PC-3 (cell line): ENCODE measurements at regions not wholly inside any gene's neighbourhood (a gene's known extent, or its start where the extent isn't known, plus 50 kb on each side); places are given as distances from the start of the nearest gene placed in this dataset.
"Not testable (repeated sequence)": the region's sequence is repeated elsewhere in the genome, so short reads cannot be mapped to it uniquely, and the experiment has no call there.

ENCODE experiments used
- EZH2 ChIP-seq: fragments of 300-600 bp; sonication (generic); IDR thresholded peaks from one replicate; pipeline ENCODE4 v1.6.1; 2017; ENCODE audit warnings: antibody characterized with exemption, mild to moderate bottlenecking, low read length; ENCODE audit not compliant: unreplicated experiment
- EZH2phosphoT487 ChIP-seq: fragments of 300-600 bp; sonication (generic); IDR thresholded peaks from 2 replicates; pipeline ENCODE4 v1.6.1; 2018; ENCODE audit warnings: mild to moderate bottlenecking, antibody characterized with exemption, low read length, borderline replicate concordance
- TF ChIP-seq, protein P1 (sequence below): fragments of 300-600 bp; sonication (generic); conservative IDR thresholded peaks from 2 replicates; pipeline ENCODE4 v1.5.1; 2017; ENCODE audit warnings: antibody characterized with exemption, low read depth, mild to moderate bottlenecking, low read length

DNA sequence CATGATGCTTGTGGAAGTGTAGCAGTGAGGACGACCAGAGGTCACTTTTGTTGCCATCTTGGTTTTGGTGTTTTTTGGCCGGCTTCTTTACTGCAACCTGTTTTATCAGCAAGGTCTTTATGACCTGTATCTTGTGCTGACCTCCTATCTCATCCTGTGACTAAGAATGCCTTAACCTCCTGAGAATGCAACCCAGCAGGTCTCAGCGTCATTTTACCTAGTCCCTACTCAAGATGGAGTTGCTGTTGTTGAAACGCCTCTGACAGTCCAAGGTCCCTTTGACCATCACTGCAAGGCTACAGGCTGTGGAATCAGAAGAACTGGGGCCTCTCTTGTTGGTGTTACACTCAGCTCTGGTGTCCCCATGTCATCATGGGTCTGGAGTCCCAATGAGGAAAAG, 61.5 kb upstream of the ADRA1D start:
- TF ChIP-seq, protein P1, sequence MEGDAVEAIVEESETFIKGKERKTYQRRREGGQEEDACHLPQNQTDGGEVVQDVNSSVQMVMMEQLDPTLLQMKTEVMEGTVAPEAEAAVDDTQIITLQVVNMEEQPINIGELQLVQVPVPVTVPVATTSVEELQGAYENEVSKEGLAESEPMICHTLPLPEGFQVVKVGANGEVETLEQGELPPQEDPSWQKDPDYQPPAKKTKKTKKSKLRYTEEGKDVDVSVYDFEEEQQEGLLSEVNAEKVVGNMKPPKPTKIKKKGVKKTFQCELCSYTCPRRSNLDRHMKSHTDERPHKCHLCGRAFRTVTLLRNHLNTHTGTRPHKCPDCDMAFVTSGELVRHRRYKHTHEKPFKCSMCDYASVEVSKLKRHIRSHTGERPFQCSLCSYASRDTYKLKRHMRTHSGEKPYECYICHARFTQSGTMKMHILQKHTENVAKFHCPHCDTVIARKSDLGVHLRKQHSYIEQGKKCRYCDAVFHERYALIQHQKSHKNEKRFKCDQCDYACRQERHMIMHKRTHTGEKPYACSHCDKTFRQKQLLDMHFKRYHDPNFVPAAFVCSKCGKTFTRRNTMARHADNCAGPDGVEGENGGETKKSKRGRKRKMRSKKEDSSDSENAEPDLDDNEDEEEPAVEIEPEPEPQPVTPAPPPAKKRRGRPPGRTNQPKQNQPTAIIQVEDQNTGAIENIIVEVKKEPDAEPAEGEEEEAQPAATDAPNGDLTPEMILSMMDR = not testable (repeated sequence)
- not testable (repeated sequence) for TF ChIP-seq EZH2phosphoT487, EZH2
